Stomach (tissue), 4 donors: ENCODE measurements at regions not wholly inside any gene's neighbourhood (a gene's known extent, or its start where the extent isn't known, plus 50 kb on each side); places are given as distances from the start of the nearest gene placed in this dataset.

Experiments used
- POLR2A ChIP-seq, 4 donors: fragments of 450-650 bp; IDR thresholded peaks; one replicate each; pipeline ENCODE4 v1.6.1; 2016; ENCODE audit warnings: antibody characterized with exemption in 4 of 4, control low read depth in 2 of 4, mild to moderate bottlenecking in 1 of 4, moderate library complexity in 1 of 4
- POLR2AphosphoS5 ChIP-seq, 3 donors: sonication (generic); formaldehyde crosslinking; IDR thresholded peaks; one replicate each; pipeline ENCODE4 v1.6.1; 2016; ENCODE audit warnings: antibody characterized with exemption in 3 of 3
- TF ChIP-seq, protein P1 (sequence below), 7 experiments: fragments of 450-650 bp in 4 of 7; fragments of 200-600 bp in 3 of 7; sonication (generic) in 3 of 7; IDR thresholded peaks; one replicate each; pipeline ENCODE4 v1.5.1; 2016 to 2019; ENCODE audit warnings: antibody characterized with exemption in 7 of 7, control low read depth in 2 of 7, mild to moderate bottlenecking in 1 of 7

DNA sequence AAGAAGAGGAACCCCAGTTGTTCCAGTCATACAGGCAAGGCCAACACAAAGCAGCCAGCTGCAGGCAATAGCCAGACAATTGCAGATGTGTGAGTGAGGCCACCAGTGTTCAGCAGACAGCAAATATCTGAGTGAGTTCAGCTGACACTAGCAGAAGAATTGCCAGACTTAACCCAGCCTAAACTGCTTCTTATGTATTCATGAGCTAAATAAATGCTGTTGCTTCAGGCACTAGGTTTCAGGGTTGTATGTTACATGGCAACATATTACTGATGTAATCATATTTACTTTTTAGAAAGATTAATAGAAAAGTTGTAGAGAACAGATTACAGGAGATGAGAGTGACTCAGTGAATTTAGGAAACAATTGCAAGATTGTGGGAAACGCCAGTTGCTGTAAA is 129.8 kb upstream of the CHODL start:
- TF ChIP-seq, protein P1, sequence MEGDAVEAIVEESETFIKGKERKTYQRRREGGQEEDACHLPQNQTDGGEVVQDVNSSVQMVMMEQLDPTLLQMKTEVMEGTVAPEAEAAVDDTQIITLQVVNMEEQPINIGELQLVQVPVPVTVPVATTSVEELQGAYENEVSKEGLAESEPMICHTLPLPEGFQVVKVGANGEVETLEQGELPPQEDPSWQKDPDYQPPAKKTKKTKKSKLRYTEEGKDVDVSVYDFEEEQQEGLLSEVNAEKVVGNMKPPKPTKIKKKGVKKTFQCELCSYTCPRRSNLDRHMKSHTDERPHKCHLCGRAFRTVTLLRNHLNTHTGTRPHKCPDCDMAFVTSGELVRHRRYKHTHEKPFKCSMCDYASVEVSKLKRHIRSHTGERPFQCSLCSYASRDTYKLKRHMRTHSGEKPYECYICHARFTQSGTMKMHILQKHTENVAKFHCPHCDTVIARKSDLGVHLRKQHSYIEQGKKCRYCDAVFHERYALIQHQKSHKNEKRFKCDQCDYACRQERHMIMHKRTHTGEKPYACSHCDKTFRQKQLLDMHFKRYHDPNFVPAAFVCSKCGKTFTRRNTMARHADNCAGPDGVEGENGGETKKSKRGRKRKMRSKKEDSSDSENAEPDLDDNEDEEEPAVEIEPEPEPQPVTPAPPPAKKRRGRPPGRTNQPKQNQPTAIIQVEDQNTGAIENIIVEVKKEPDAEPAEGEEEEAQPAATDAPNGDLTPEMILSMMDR (IDR thresholded peaks at IDR 0.05) = no peak
- TF ChIP-seq POLR2A (IDR thresholded peaks at IDR 0.05) = no peak
- no peak for TF ChIP-seq POLR2AphosphoS5 (IDR thresholded peaks at IDR 0.05)
